GM12891 (cell line): ENCODE measurements at regions not wholly inside any gene's neighbourhood (a gene's known extent, or its start where the extent isn't known, plus 50 kb on each side); places are given as distances from the start of the nearest gene placed in this dataset.

Experiments used
- POLR2A ChIP-seq: IDR thresholded peaks from 2 replicates; pipeline ENCODE4 v1.6.1; 2011; ENCODE audit warnings: low read depth, low read length, control low read depth
- POLR2AphosphoS5 ChIP-seq: IDR thresholded peaks from 2 replicates; pipeline ENCODE4 v1.6.1; 2011; ENCODE audit warnings: low read depth, low read length, control low read depth
- POU2F2 ChIP-seq: IDR thresholded peaks from 2 replicates; pipeline ENCODE4 v1.6.1; 2011; ENCODE audit warnings: low read depth, mild to moderate bottlenecking, control low read depth, low read length, moderate library complexity
- TAF1 ChIP-seq: IDR thresholded peaks from 2 replicates; pipeline ENCODE4 v1.6.1; 2011; ENCODE audit warnings: low read depth, low read length, control low read depth

DNA sequence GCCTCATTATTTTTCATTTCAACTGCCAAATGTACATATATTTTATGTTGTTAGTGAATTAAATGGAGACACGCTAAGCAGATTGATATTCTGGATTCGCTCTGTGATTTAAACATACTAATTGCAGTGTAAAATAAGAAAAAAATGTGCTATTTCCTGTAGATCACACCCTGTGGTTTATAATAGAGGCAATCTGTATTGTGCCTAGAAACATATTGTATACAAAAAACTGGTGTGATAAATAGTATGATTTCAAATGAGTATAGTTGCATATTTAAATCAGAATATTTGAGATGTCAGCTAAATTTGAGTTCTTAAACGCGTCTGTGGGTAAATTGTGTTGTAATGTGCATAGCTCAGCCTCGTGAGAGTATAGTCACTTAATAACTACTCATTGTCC is 643.9 kb downstream of the TBC1D4 start:
- no peak for TF ChIP-seq POLR2A
- TF ChIP-seq POLR2AphosphoS5 = no peak
- TF ChIP-seq TAF1 = no peak
- TF ChIP-seq POU2F2 = no peak
